Neural cell (in vitro differentiated cells): ENCODE measurements at regions not wholly inside any gene's neighbourhood (a gene's known extent, or its start where the extent isn't known, plus 50 kb on each side); places are given as distances from the start of the nearest gene placed in this dataset.

Experiments
- H2AFZ ChIP-seq: fragments of 200-600, 300-800 bp; sonication (generic), shearing (Covaris generic); 2 replicates; pipeline ENCODE4 v1.6.0; 2014; ENCODE audit warnings: low read depth, mild to moderate bottlenecking, antibody characterized with exemption, low read length, moderate library complexity
- H3F3A ChIP-seq: fragments of 200-600 bp; shearing (Covaris generic); 2 replicates; pipeline ENCODE4 v1.6.1; 2016; ENCODE audit warnings: mild to moderate bottlenecking, moderate library complexity, mixed read lengths, antibody characterized with exemption, low read length; ENCODE audit not compliant: insufficient read depth, poor library complexity, severe bottlenecking
- H3K27ac ChIP-seq: fragments of 200-600, 300-800 bp; sonication (generic), shearing (Covaris generic); 2 replicates; pipeline ENCODE4 v1.5.1; 2014; ENCODE audit warnings: mild to moderate bottlenecking, low read length, moderate library complexity
- H3K27me3 ChIP-seq: fragments of 300-800, 200-600 bp; sonication (generic), shearing (Covaris generic); 2 replicates; pipeline ENCODE4 v1.6.0; 2014; ENCODE audit warnings: mild to moderate bottlenecking, low read depth, low read length, moderate library complexity; ENCODE audit not compliant: insufficient read depth
- H3K36me3 ChIP-seq: fragments of 300-800, 200-600 bp; sonication (generic), shearing (Covaris generic); 2 replicates; pipeline ENCODE4 v1.5.1; 2014; ENCODE audit warnings: mild to moderate bottlenecking, antibody characterized with exemption, low read length, moderate library complexity; ENCODE audit not compliant: insufficient read depth
- H3K4me2 ChIP-seq: fragments of 300-800, 200-600 bp; sonication (generic), shearing (Covaris generic); 2 replicates; pipeline ENCODE4 v1.6.0; 2014; ENCODE audit warnings: mild to moderate bottlenecking, low read length
- H3K4me3 ChIP-seq: fragments of 300-800, 200-600 bp; sonication (generic), shearing (Covaris generic); 2 replicates; pipeline ENCODE4 v1.5.1; 2014; ENCODE audit warnings: mild to moderate bottlenecking, low read length, moderate library complexity
- H3K79me2 ChIP-seq: fragments of 200-600 bp; shearing (Covaris generic); replicated peaks from 2 replicates; pipeline ENCODE4 v1.6.0; 2014; ENCODE audit warnings: mild to moderate bottlenecking, low read length, moderate library complexity; ENCODE audit not compliant: insufficient read depth
- H3K9ac ChIP-seq: fragments of 300-800, 200-600 bp; sonication (generic), shearing (Covaris generic); 2 replicates; pipeline ENCODE4 v1.6.1; 2016; ENCODE audit warnings: mild to moderate bottlenecking, low read length, mixed read lengths
- H3K9me2 ChIP-seq: fragments of 200-600 bp; shearing (Covaris generic); 2 replicates; pipeline ENCODE4 v1.6.1; 2016; ENCODE audit warnings: mild to moderate bottlenecking, low read length, mixed read lengths; ENCODE audit not compliant: insufficient read depth
- H3K9me3 ChIP-seq: fragments of 200-600, 300-800 bp; sonication (generic), shearing (Covaris generic); 2 replicates; pipeline ENCODE4 v1.6.1; 2016; ENCODE audit warnings: mild to moderate bottlenecking, mixed run types, low read length, moderate library complexity, mixed read lengths
- H4K20me1 ChIP-seq: fragments of 200-600 bp; shearing (Covaris generic); 2 replicates; pipeline ENCODE4 v1.6.1; 2016; ENCODE audit warnings: mild to moderate bottlenecking, mixed run types; ENCODE audit not compliant: insufficient read depth
- EP300 ChIP-seq: fragments of 450-650 bp; conservative IDR thresholded peaks from 2 replicates; pipeline ENCODE4 v1.6.1; 2014; ENCODE audit warnings: antibody characterized with exemption, mild to moderate bottlenecking, moderate library complexity; ENCODE audit not compliant: poor library complexity, severe bottlenecking
- EZH2 ChIP-seq: fragments of 200-600, 300-800 bp; shearing (Covaris generic), sonication (generic); IDR thresholded peaks from 2 replicates; pipeline ENCODE4 v1.6.1; 2014; ENCODE audit warnings: antibody characterized with exemption, low read length, borderline replicate concordance, mild to moderate bottlenecking; ENCODE audit not compliant: insufficient read depth, poor library complexity, severe bottlenecking
- MXI1 ChIP-seq: fragments of 450-650 bp; conservative IDR thresholded peaks from 2 replicates; pipeline ENCODE4 v1.6.1; 2014; ENCODE audit warnings: antibody characterized with exemption, mild to moderate bottlenecking; ENCODE audit not compliant: poor library complexity, severe bottlenecking
- RAD21 ChIP-seq: fragments of 450-650 bp; conservative IDR thresholded peaks from 2 replicates; pipeline ENCODE4 v1.6.1; 2014; ENCODE audit warnings: antibody characterized with exemption, mild to moderate bottlenecking, moderate library complexity
- TF ChIP-seq, protein P1 (sequence below): IDR thresholded peaks from 2 replicates; pipeline ENCODE4 v1.6.1; 2012; ENCODE audit warnings: borderline replicate concordance
- TF ChIP-seq, protein P2 (sequence below): fragments of 450-650 bp; IDR thresholded peaks from 2 replicates; pipeline ENCODE4 v1.5.1; 2014; ENCODE audit warnings: antibody characterized with exemption, mild to moderate bottlenecking, moderate library complexity; ENCODE audit not compliant: poor library complexity, severe bottlenecking

DNA sequence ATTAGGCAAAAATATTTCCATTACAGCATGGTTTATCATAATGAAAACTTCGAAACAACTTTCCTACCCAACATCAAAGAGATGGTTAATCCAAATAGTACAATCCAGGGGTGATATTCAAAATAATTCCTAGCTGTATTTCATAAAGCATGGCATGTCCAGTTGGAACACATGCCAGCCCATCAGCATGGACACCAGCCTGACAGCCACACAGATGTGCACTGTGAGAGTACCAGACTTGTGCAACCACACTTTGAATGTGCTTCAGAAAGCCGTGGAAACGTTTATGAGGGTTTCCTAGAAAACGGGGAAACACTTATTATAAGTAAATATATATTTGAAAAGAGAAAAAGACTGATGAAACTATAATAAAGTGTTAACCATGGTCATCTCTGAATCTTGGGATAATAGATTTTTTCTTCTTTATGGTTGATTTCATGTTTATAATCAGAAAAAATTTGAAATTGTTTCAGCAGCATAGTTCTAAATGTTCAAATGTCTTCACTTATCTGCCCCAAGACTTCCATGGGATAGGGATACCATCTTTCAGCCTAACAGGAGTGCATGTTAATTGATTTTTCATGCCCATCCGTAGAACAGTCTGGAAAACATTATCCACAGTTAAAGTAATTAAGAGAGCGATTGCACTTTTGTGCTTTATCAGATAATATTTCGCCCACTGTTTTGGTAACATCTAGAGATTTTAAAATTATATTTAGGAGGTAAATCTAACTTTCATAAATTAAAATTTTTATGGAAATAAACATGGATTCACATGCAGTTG is 242.6 kb upstream of the IRS2 start:
- H3K9me2 ChIP-seq = no peaks in the 10 kb centered on the region
- H3F3A ChIP-seq = no peaks in the 10 kb centered on the region
- no peak overlapping the region for H3K9ac ChIP-seq
- no peak overlapping the region for H3K27ac ChIP-seq
- H3K4me2 ChIP-seq = no peak overlapping the region
- H2AFZ ChIP-seq = no peak overlapping the region
- no peaks in the 10 kb centered on the region for H4K20me1 ChIP-seq
- H3K79me2 ChIP-seq = no peaks in the 10 kb centered on the region
- H3K27me3 ChIP-seq = no peaks in the 10 kb centered on the region
- H3K4me3 ChIP-seq = no peak overlapping the region
- H3K36me3 ChIP-seq = no peaks in the 10 kb centered on the region
- H3K9me3 ChIP-seq = no peaks in the 10 kb centered on the region
- no peak for TF ChIP-seq EP300
- TF ChIP-seq, protein P1, sequence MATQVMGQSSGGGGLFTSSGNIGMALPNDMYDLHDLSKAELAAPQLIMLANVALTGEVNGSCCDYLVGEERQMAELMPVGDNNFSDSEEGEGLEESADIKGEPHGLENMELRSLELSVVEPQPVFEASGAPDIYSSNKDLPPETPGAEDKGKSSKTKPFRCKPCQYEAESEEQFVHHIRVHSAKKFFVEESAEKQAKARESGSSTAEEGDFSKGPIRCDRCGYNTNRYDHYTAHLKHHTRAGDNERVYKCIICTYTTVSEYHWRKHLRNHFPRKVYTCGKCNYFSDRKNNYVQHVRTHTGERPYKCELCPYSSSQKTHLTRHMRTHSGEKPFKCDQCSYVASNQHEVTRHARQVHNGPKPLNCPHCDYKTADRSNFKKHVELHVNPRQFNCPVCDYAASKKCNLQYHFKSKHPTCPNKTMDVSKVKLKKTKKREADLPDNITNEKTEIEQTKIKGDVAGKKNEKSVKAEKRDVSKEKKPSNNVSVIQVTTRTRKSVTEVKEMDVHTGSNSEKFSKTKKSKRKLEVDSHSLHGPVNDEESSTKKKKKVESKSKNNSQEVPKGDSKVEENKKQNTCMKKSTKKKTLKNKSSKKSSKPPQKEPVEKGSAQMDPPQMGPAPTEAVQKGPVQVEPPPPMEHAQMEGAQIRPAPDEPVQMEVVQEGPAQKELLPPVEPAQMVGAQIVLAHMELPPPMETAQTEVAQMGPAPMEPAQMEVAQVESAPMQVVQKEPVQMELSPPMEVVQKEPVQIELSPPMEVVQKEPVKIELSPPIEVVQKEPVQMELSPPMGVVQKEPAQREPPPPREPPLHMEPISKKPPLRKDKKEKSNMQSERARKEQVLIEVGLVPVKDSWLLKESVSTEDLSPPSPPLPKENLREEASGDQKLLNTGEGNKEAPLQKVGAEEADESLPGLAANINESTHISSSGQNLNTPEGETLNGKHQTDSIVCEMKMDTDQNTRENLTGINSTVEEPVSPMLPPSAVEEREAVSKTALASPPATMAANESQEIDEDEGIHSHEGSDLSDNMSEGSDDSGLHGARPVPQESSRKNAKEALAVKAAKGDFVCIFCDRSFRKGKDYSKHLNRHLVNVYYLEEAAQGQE = no peak
- TF ChIP-seq RAD21 = no peak
- TF ChIP-seq, protein P2, sequence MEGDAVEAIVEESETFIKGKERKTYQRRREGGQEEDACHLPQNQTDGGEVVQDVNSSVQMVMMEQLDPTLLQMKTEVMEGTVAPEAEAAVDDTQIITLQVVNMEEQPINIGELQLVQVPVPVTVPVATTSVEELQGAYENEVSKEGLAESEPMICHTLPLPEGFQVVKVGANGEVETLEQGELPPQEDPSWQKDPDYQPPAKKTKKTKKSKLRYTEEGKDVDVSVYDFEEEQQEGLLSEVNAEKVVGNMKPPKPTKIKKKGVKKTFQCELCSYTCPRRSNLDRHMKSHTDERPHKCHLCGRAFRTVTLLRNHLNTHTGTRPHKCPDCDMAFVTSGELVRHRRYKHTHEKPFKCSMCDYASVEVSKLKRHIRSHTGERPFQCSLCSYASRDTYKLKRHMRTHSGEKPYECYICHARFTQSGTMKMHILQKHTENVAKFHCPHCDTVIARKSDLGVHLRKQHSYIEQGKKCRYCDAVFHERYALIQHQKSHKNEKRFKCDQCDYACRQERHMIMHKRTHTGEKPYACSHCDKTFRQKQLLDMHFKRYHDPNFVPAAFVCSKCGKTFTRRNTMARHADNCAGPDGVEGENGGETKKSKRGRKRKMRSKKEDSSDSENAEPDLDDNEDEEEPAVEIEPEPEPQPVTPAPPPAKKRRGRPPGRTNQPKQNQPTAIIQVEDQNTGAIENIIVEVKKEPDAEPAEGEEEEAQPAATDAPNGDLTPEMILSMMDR = no peak
- no peak for TF ChIP-seq MXI1
- no peak for TF ChIP-seq EZH2

DNA sequence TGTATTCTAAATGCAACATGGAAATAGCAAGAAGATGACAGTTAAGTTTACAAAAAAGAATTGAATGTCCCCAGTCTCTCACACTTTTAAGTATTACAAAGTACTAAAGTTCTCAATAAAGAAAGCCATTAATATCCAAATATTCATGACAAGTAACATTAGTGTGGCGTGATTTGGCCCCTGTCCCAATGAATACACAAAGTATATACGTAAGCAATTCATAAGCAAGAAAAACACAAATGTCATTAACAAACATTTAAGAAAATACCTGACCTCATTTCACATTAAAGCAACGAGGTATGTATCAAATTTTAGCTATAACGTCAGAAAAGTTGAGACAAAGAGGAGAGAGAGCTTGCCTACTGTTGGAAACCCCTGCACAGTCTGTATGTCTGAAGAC is 241.9 kb upstream of the IRS2 start:
- H3K27ac ChIP-seq = no peak overlapping the region
- no peak overlapping the region for H3K9ac ChIP-seq
- H3K4me3 ChIP-seq = no peak overlapping the region
- H3K9me2 ChIP-seq = no peaks in the 10 kb centered on the region
- H3K27me3 ChIP-seq = no peaks in the 10 kb centered on the region
- H4K20me1 ChIP-seq = no peaks in the 10 kb centered on the region
- H3K79me2 ChIP-seq = no peaks in the 10 kb centered on the region
- H3K4me2 ChIP-seq = no peak overlapping the region
- H2AFZ ChIP-seq = no peak overlapping the region
- TF ChIP-seq, protein P1 = no peak
- TF ChIP-seq RAD21 (no peak), EP300 (no peak)
- H3K36me3 ChIP-seq = no peaks in the 10 kb centered on the region
- H3K9me3 ChIP-seq = no peaks in the 10 kb centered on the region
- no peaks in the 10 kb centered on the region for H3F3A ChIP-seq
